Stimulated activated CD8-positive, alpha-beta memory T cell treated with anti-CD3 and anti-CD28 coated beads, Interleukin-4, amount 100 ng/mL, for 48 hours (primary cell): ENCODE measurements at regions not wholly inside any gene's neighbourhood (a gene's known extent, or its start where the extent isn't known, plus 50 kb on each side); places are given as distances from the start of the nearest gene placed in this dataset.
"Not testable (repeated sequence)": the region's sequence is repeated elsewhere in the genome, so short reads cannot be mapped to it uniquely, and the experiment has no call there.

Source experiments
- DNase-seq: peaks from one replicate; pipeline ENCODE4 v3.0.0-alpha.2; 2020

- DNase-seq: no peak
Measured at GRCh38 chr5:131107128-131107527, 57.9 kb downstream of the HINT1 start.

GRCh38 chr5:131104169-131104808 lies 60.8 kb downstream of the HINT1 start:
- DNase-seq: no peak

- DNase-seq: no peak
Measured at GRCh38 chr5:131096774-131097710, 68.0 kb downstream of the HINT1 start.

GRCh38 chr5:131095561-131095960 lies 69.5 kb downstream of the HINT1 start:
- not testable (repeated sequence) for DNase-seq

GRCh38 chr5:131084436-131084835 lies 80.6 kb downstream of the HINT1 start:
- DNase-seq: no peak

- no peak for DNase-seq
Measured at GRCh38 chr5:131081913-131082488, 83.1 kb downstream of the HINT1 start.

GRCh38 chr5:131081374-131081773 lies 83.7 kb downstream of the HINT1 start:
- DNase-seq: no peak

GRCh38 chr5:131079232-131079631 lies 85.8 kb downstream of the HINT1 start:
- no peak for DNase-seq

GRCh38 chr5:131068893-131069643 lies 96.0 kb downstream of the HINT1 start:
- DNase-seq: peak; percentile 48

GRCh38 chr5:131068076-131068475 lies 97.0 kb downstream of the HINT1 start:
- DNase-seq: no peak

GRCh38 chr5:131067636-131068035 lies 97.4 kb downstream of the HINT1 start:
- no peak for DNase-seq

- no peak for DNase-seq
Measured at GRCh38 chr5:131064669-131065371, 100.2 kb downstream of the HINT1 start.

GRCh38 chr5:131042021-131042789 lies 122.9 kb downstream of the HINT1 start:
- no peak for DNase-seq

GRCh38 chr5:131023498-131023865 lies 141.6 kb downstream of the HINT1 start:
- DNase-seq: no peak

GRCh38 chr5:131022811-131023497 lies 142.1 kb downstream of the HINT1 start:
- DNase-seq: no peak

- no peak for DNase-seq
Measured at GRCh38 chr5:131021646-131022045, 143.4 kb downstream of the HINT1 start.

- DNase-seq: no peak
Measured at GRCh38 chr5:131019601-131020315, 145.3 kb downstream of the HINT1 start.

GRCh38 chr5:131019111-131019510 lies 145.9 kb downstream of the HINT1 start:
- DNase-seq: no peak

GRCh38 chr5:131008329-131008728 lies 156.7 kb downstream of the HINT1 start:
- DNase-seq: no peak

- DNase-seq: no peak
Measured at GRCh38 chr5:131005963-131006684, 158.9 kb downstream of the HINT1 start.
